Activated CD4-positive, alpha-beta T cell treated with anti-CD3 and anti-CD28 coated beads, Interleukin-2, amount 50 U/mL, for 48 hours (primary cell): ENCODE measurements at regions not wholly inside any gene's neighbourhood (a gene's known extent, or its start where the extent isn't known, plus 50 kb on each side); places are given as distances from the start of the nearest gene placed in this dataset.

ENCODE experiments used
- DNase-seq, 2 experiments: peaks; one replicate each; pipeline ENCODE4 v3.0.0-alpha.2; 2020

- no peak for DNase-seq
These were observed 248.3 kb upstream of the CLEC14A start for GRCh38 chr14:38504175-38504574.

GRCh38 chr14:38502239-38502638 lies 246.3 kb upstream of the CLEC14A start:
- no peak for DNase-seq

GRCh38 chr14:38500125-38500524 lies 244.2 kb upstream of the CLEC14A start:
- no peak for DNase-seq

GRCh38 chr14:38496092-38496491 lies 240.2 kb upstream of the CLEC14A start:
- no peak for DNase-seq

GRCh38 chr14:38490273-38490672 lies 234.4 kb upstream of the CLEC14A start:
- DNase-seq, result no peak

GRCh38 chr14:38485026-38485425 lies 229.1 kb upstream of the CLEC14A start:
- no peak for DNase-seq

GRCh38 chr14:38481952-38482678 lies 226.2 kb upstream of the CLEC14A start:
- no peak for DNase-seq

- no peak for DNase-seq
These were observed 213.3 kb upstream of the CLEC14A start for GRCh38 chr14:38469156-38469555.

- no peak for DNase-seq
These were observed 186.3 kb upstream of the CLEC14A start for GRCh38 chr14:38442208-38442607.

- no peak for DNase-seq
These were observed 176.3 kb upstream of the CLEC14A start for GRCh38 chr14:38432186-38432585.

GRCh38 chr14:38431156-38431555 lies 175.3 kb upstream of the CLEC14A start:
- no peak for DNase-seq

- DNase-seq, result no peak
These were observed 174.6 kb upstream of the CLEC14A start for GRCh38 chr14:38430522-38430921.

- no peak for DNase-seq
These were observed 169.6 kb upstream of the CLEC14A start for GRCh38 chr14:38425324-38425976.

GRCh38 chr14:38420048-38420447 lies 164.2 kb upstream of the CLEC14A start:
- DNase-seq, result no peak

GRCh38 chr14:38419579-38419978 lies 163.7 kb upstream of the CLEC14A start:
- DNase-seq, result no peak

- DNase-seq, result no peak
These were observed 156.8 kb upstream of the CLEC14A start for GRCh38 chr14:38412654-38413053.

- DNase-seq, result no peak
These were observed 154.5 kb upstream of the CLEC14A start for GRCh38 chr14:38410442-38410841.

GRCh38 chr14:38409071-38409705 lies 153.3 kb upstream of the CLEC14A start:
- DNase-seq, result no peak

- no peak for DNase-seq
These were observed 150.2 kb upstream of the CLEC14A start for GRCh38 chr14:38405851-38406635.

- no peak for DNase-seq
These were observed 148.7 kb upstream of the CLEC14A start for GRCh38 chr14:38404616-38405015.

- no peak for DNase-seq
These were observed 148.2 kb upstream of the CLEC14A start for GRCh38 chr14:38404100-38404541.

GRCh38 chr14:38400751-38401150 lies 144.9 kb upstream of the CLEC14A start:
- no peak for DNase-seq

GRCh38 chr14:38399652-38400051 lies 143.8 kb upstream of the CLEC14A start:
- no peak for DNase-seq
